CD4-positive, alpha-beta T cell treated with Interleukin-4 for 1 hour (primary cell): ENCODE measurements at regions not wholly inside any gene's neighbourhood (a gene's known extent, or its start where the extent isn't known, plus 50 kb on each side); places are given as distances from the start of the nearest gene placed in this dataset.

Experiments used
- DNase-seq, 2 donors: peaks; one replicate each; pipeline ENCODE4 v3.0.0-alpha.2; 2020 to 2022

DNA sequence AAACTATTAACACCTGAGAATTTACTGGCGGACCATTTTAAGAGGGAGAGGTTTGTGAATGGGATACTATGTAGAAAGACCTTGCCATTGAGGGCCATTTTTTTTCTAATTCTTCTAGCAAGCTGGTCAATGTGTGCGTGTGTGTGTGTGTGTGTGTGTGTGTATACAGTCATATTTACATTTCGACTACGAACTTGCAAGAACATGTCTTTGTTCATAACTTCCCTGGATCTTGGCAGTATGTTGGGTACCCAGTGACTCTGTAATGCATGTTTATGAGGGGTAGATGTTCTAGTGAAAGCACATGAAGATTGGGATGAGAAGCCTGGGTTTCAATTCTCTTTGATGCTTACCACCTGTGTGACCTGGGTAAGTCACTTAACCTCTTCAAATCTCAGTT is 133.6 kb downstream of the UBE2E3 start:
- no peak for DNase-seq

GRCh38 chr2:181116261-181116660 is 135.9 kb downstream of the UBE2E3 start:
- DNase-seq, result no peak

- no peak for DNase-seq
Observed at GRCh38 chr2:181117206-181117925, 137.0 kb downstream of the UBE2E3 start.

GRCh38 chr2:181120625-181121024 is 140.2 kb downstream of the UBE2E3 start:
- DNase-seq, result no peak

GRCh38 chr2:181121996-181122395 is 141.6 kb downstream of the UBE2E3 start:
- no peak for DNase-seq

DNA sequence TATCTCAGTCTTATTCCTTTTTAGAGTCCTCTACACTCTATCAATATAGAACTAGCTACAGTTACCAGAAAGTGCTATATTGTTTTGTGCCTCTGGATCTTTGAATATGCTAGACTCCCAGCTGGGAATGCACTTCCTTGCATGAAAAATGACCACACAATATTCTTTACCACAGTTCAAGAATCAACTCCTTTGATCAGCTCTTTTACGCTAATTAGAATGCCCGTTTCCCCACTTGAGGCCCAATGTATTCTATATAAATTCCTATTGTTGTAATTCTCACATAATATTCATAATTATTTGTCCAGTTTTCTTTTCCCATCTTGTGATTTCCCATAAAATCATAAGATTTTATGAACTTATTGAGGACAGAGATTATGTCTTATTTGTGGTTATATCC is 142.2 kb downstream of the UBE2E3 start:
- no peak for DNase-seq

GRCh38 chr2:181123798-181124231 is 143.4 kb downstream of the UBE2E3 start:
- DNase-seq, result peak; percentile 86 to 94

DNA sequence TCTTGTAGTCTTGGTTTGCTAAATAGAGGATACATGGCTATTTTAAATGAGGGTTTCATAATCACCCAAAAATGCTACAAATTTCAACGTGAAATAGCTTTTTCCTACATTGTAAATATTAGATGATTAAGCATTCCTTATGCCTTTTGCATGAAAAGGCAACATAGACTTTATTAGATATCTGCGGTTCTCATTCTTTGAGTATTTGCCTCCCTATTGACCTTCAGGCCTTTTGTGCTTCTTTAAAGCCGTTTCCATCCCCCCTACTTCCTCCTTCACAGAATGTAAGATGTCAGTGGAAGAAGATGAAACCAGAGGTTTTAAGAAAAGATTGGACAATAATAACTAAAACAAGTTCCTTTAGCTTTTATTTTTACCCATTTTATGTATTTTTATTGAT is 144.1 kb downstream of the UBE2E3 start:
- DNase-seq, result peak in 1 of 2 donors; percentile 57

DNA sequence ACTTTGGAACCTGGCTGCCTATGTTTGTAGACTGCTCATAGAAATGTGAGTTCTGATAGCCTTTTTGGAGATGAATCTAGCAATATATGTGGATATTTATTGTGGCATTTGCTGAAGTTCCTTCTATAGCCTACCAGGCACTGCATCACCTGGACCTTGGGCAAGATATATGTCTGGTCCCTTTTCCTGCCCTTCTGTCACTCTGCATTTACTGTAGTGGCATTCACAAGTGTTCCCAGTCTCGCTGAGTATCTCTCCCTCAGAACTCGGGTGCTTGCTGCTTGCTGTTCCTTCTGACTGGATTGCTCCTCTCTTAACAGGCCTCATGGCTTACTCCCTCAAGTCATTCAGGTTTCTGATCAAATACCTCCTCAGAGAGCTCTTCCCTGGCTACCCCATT is 145.0 kb downstream of the UBE2E3 start:
- DNase-seq, result no peak

GRCh38 chr2:181126311-181126868 is 146.0 kb downstream of the UBE2E3 start:
- no peak for DNase-seq

DNA sequence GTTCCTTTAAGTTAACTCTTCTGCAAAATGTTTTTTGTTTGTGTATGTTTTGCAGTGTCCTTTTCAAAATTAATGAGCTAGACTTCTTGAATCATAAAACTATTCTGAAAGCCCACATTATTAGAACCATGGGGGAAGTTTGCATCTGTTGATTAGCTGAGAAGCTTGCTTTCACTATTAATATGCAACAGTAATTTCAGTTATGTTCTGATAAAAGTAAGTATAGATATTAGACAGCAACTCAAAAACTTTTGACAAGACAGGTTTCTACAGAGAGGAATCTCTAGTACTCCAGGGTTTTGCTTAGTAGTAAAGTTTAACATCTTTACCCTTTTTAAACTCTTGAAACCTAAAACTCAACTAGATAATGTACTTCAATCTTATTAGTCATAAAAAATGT is 147.8 kb downstream of the UBE2E3 start:
- DNase-seq, result no peak

DNA sequence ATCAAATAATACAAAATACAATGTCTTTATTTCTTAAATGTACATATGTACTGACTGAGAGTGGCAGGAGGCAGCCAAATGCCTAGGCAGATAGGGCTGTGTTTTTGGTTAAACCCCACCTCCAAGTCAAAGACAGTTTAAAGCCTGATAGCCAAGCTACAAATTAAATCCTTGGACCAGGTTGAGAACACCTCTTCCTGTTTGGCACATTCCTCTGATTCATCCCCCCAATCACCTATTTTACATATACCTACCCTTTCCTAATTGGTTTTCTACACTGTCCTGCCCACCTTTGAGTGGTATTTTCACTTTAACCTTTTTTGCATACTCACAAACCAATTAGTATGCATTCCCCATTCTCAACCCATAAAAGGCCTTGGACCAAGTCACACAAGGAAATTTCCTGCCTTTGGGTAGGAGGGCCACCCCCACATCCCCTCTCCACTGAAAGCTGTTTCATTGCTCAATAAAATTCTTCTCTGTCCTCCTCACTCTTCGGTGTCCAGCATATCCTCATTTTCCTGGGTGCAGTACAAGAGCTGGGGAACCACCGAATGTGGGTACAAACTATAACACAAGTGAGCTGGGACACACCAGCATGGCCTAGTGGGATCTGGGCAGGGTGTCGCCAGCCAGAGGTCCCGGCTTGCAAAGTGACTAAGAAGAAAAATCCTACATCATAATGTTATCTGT is 149.1 kb downstream of the UBE2E3 start:
- DNase-seq, result no peak

DNA sequence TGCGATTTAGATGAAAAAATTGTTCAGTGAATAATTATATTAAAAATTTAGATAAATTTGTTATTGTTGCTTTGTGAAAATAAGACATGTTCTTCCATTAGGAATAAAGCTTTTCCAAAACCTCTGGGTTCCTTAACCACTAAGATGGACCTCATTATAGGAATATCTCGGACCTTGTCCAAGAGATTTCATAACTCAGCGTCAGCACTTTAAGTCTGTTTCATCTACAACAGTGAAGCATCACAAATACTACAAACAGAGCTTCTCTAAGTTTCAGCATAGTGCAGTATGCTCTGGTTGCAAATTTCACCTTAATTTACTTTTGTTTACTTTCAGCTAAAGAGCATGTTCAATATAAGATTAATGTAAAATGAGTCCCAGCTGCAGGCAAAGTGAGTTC is 150.3 kb downstream of the UBE2E3 start:
- no peak for DNase-seq

DNA sequence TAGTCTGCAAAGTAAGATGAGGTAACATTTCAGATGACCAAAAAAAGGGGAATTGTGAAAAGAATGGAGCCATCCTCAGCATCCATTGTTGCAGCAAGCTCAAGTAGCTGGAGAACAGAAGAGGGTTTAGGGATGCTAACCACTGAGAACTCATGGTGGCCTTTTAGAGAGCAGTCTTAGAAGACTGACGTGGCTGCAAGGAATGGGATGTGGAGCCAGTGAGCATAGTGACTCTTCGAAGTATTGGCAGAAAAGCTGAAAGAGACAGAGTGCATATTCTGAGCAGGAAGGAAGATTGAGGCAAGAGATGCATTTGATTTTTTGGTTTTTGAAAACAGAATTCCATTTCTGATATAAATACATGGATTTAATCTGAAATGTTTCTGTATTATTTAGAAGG is 151.2 kb downstream of the UBE2E3 start:
- DNase-seq, result no peak

DNA sequence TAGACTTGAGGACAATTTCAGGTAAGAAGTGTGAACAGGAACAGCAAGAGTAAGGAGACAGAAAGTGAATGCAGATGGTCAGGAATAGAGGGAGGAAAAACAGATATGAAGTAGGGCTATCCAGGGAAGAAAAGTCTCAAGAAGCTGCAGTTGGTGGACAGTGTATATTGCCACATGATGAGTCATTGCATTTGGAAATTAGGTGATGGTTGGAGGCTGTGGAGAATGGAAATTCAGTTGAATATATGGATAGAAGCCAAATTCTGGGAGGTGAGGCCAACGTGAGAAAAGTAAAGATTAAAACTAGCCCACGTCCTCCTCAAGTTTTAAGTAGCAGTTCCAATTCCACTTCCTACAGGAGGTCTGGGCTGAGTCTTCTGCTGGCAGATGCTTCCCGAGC is 158.4 kb downstream of the UBE2E3 start:
- no peak for DNase-seq

DNA sequence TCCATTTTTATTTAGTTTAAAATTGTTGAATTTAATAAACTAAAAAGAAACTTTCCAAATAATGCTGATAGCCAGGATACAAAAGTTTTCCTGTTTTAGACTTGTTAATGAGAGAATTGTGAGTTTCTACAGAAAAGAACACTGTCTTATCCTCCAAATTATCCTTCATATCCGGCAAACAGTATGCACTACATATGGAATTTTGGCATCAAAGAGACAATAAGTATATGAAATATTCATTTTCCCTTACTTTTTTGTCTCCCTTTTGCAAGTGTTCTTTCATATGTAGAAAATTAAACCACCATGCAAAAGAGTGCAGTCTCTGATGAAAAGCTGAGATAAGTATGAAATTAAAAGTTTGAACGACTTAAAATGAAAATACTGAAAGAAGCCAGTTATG is 159.4 kb downstream of the UBE2E3 start:
- no peak for DNase-seq

DNA sequence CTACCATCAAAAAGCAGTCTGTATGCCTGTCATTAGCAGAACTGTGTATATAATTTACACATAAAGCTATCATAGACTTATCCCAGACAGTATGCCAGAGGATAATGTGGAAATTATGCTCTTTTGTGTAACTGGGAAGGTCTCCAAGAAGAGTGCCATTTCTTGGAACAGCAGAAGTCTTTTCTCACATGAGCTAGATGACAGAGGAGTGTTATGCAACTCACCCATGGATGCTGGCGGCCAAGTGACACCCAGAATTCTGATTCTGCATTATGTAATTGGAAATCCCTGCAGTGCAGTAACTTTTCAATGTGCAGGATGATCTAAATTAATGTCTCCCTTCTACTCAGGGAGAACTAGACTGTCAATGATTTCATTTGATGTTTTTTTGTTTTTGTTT is 160.0 kb downstream of the UBE2E3 start:
- DNase-seq, result peak; percentile 35 to 57

DNA sequence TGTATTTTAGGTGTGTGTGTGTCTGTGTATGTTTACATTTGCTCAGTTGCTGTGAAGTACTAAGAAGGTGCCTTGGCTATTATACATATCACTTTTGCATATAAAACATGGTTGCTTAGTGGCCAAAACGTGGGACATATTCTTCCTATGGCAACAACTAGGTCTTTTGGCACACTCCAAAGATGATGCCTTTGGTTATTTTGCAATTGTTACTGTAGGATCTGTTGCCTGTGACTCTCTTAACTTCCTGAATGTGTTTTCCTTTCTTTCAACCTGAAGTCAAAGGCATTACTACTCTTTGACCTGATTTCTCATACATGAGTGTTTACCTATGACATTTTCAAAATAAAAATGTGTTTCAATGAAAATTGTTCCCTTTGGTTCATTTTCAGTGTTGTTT is 160.5 kb downstream of the UBE2E3 start:
- DNase-seq, result no peak

GRCh38 chr2:181141676-181142075 is 161.3 kb downstream of the UBE2E3 start:
- DNase-seq, result no peak

DNA sequence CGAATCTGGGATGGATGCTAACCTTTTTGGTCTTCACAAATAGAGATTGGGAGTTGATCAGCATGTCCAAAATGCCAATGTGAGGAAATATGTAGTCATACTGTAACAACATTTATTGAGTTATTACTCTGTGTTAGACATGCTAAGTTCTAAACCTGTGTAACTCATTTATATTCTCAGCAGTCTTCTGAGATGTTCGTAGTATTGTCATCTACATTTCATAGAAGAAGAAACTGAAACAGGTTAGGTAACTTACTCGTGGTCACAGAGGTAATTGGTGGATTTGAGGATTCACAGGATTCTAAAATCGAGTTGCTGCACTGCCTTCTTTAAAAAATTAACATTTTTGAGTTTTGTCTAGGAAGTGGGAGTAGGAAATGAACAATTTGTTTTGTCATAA is 162.1 kb downstream of the UBE2E3 start:
- DNase-seq, result peak in 1 of 2 donors; percentile 65

DNA sequence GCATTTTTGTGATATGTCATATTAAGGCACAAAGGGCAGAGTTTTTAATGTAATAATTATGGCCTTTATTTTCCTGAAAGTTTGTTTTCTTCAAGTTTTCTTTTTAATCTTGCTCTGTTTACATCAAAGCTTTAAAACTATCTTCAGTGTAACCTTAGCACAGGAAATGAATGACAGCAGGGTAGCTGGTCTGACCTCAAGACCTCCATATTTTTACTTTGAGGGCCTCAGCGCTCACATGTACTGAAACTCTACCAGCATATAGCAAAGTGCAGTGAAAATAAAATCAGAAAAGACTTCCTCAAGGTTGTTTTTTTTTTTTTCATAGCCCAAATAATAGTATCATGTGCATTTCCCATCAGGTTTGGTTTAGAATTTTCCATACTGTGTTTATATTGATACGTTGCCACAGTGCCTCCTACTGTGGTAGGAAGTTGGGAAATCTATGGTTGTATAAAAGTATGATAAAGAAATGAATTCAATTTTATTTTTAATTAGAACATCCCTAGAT is 163.4 kb downstream of the UBE2E3 start:
- peak; percentile 51 to 64 for DNase-seq

- DNase-seq, result no peak
Observed at GRCh38 chr2:181145645-181146044, 165.2 kb downstream of the UBE2E3 start.

- no peak for DNase-seq
Observed at GRCh38 chr2:181146171-181146570, 165.8 kb downstream of the UBE2E3 start.

DNA sequence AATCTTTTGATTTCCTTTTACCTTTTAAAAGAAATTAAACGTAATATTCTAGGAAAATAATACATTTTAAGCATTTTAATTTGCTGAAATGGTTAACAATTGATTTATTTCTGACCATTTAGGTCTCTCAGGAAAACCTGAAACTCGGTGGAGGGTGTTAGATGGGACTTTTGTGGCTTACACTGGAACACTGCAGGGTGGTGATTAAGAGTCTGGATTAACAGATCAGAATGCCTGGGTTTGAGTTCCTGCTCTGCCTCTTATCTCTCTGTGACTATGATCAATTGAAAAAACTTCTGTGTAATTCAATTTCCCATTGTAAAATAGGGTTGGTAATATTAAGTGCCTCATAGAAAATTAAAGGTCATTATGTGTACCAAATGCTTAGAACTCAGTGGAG is 168.7 kb downstream of the UBE2E3 start:
- DNase-seq, result no peak
